Natural killer cell (primary cell): ENCODE measurements at regions not wholly inside any gene's neighbourhood (a gene's known extent, or its start where the extent isn't known, plus 50 kb on each side); places are given as distances from the start of the nearest gene placed in this dataset.

Source experiments
- ATAC-seq, 3 donors: fragments of 150-1000 bp in 2 of 3; fragments of 200-7000 bp in 1 of 3; cut with Tn5 transposase; 1 replicate in 1 of 3; 2 replicates in 2 of 3; pipeline ENCODE4 v1.10.0; 2021; ENCODE audit warnings: mild to moderate bottlenecking in 2 of 3, moderate library complexity in 2 of 3
- DNase-seq, 2 donors: peaks; one replicate each; pipeline versions ENCODE4 v3.0.0 to v3.0.0-alpha.2; 2013 to 2021; ENCODE audit warnings: mixed read lengths in 1 of 2
- H3K27ac ChIP-seq: one replicate; pipeline ENCODE4 v1.5.1; 2013; ENCODE audit warnings: mild to moderate bottlenecking, low read length
- H3K27me3 ChIP-seq: one replicate; pipeline ENCODE4 v1.6.1; 2013; ENCODE audit warnings: low read length; ENCODE audit not compliant: control insufficient read depth, insufficient read depth
- H3K36me3 ChIP-seq: one replicate; pipeline ENCODE4 v1.6.1; 2013; ENCODE audit warnings: low read length; ENCODE audit not compliant: control insufficient read depth, insufficient read depth
- H3K4me1 ChIP-seq: one replicate; pipeline ENCODE4 v1.6.1; 2013; ENCODE audit warnings: low read length; ENCODE audit not compliant: control insufficient read depth, insufficient read depth
- H3K4me3 ChIP-seq: one replicate; pipeline ENCODE4 v1.5.1; 2013; ENCODE audit warnings: low read length
- H3K9me3 ChIP-seq: one replicate; pipeline ENCODE4 v1.6.1; 2013; ENCODE audit warnings: low read length; ENCODE audit not compliant: control insufficient read depth, insufficient read depth
- H3K27ac Mint-ChIP-seq, 2 donors: one replicate each; pipeline ENCODE4 v1.8.0; 2022; ENCODE audit warnings: mild to moderate bottlenecking in 2 of 2, mixed read lengths in 2 of 2, moderate library complexity in 1 of 2
- H3K27me3 Mint-ChIP-seq, 2 donors: one replicate each; pipeline ENCODE4 v1.8.0; 2022; ENCODE audit warnings: low read depth in 2 of 2, mixed read lengths in 2 of 2
- H3K36me3 Mint-ChIP-seq: one replicate; pipeline ENCODE4 v1.8.0; 2022; ENCODE audit warnings: mixed read lengths
- H3K4me1 Mint-ChIP-seq, 2 donors: one replicate each; pipeline ENCODE4 v1.8.0; 2022; ENCODE audit warnings: mixed read lengths in 2 of 2
- H3K4me3 Mint-ChIP-seq: one replicate; pipeline ENCODE4 v1.8.0; 2022; ENCODE audit warnings: mild to moderate bottlenecking, moderate library complexity, mixed read lengths
- H3K9me3 Mint-ChIP-seq, 2 donors: one replicate each; pipeline ENCODE4 v1.8.0; 2022; ENCODE audit warnings: mixed read lengths in 2 of 2
- WGBS: methylation state at CpG from one replicate; pipeline ENCODE4 v1.1.7; 2013; ENCODE audit warnings: missing lambda C conversion rate; ENCODE audit not compliant: insufficient coverage; 5-methylcytosine and 5-hydroxymethylcytosine counted together
- intact Hi-C: fragments of 100-400 bp; cut with micrococcal nuclease; formaldehyde crosslinking; loops from one replicate; pipeline ENCODE4 v1.14.2; 2022
- TF ChIP-seq, protein P1 (sequence below): fragments of 200-600 bp; IDR thresholded peaks from one replicate; pipeline ENCODE4 v1.8.0; 2022; ENCODE audit warnings: antibody characterized with exemption

- Mint-ChIP-seq H3K4me3 (no peak overlapping the region), H3K27me3 (no peaks in the 10 kb centered on the region), H3K4me1 (no peaks in the 10 kb centered on the region), H3K27ac (no peak overlapping the region), H3K36me3 (peaks cover 6% of the 10 kb centered on the region), H3K9me3 (peaks cover 13 to 17% of the 10 kb centered on the region in 2 donors)
- no peak overlapping the region for H3K4me3 ChIP-seq
- TF ChIP-seq, protein P1, sequence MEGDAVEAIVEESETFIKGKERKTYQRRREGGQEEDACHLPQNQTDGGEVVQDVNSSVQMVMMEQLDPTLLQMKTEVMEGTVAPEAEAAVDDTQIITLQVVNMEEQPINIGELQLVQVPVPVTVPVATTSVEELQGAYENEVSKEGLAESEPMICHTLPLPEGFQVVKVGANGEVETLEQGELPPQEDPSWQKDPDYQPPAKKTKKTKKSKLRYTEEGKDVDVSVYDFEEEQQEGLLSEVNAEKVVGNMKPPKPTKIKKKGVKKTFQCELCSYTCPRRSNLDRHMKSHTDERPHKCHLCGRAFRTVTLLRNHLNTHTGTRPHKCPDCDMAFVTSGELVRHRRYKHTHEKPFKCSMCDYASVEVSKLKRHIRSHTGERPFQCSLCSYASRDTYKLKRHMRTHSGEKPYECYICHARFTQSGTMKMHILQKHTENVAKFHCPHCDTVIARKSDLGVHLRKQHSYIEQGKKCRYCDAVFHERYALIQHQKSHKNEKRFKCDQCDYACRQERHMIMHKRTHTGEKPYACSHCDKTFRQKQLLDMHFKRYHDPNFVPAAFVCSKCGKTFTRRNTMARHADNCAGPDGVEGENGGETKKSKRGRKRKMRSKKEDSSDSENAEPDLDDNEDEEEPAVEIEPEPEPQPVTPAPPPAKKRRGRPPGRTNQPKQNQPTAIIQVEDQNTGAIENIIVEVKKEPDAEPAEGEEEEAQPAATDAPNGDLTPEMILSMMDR = no peak
- no peak for DNase-seq
- ATAC-seq = no peak
- WGBS = 70% methylated on average over 2 of the region's 2 CpGs
- intact Hi-C loops = no loop called here
- no peaks in the 10 kb centered on the region for H3K9me3 ChIP-seq
- H3K27ac ChIP-seq = no peak overlapping the region
- H3K27me3 ChIP-seq = no peaks in the 10 kb centered on the region
- H3K36me3 ChIP-seq = no peaks in the 10 kb centered on the region
- no peaks in the 10 kb centered on the region for H3K4me1 ChIP-seq
Measured at GRCh38 chr2:14827226-14828023, 194.9 kb downstream of the LRATD1 start.

DNA sequence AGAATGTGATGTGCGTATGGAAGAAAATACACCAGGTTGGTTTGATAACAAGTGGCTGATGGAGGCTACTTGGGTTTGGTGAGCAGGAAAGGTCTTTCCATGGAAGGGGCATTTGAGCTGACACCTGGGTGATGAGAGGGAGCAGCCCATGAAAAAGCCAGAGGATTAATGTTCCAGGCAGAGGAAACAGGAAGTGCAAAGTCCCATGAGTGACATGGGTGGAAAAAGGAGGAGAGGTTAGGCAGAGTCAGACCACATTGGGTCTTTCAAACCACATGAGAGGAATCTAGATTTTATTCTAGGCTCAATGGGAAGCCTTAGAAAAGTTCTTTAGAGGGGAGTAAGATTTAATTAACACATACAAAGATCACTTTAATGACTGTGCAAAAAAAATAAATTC lies 195.7 kb downstream of the LRATD1 start:
- DNase-seq (no peak), ATAC-seq (no peak)
- WGBS = 55% methylated on average over 1 of the region's 1 CpG
- Histone ChIP-seq H3K9me3 (no peaks in the 10 kb centered on the region), H3K27me3 (no peaks in the 10 kb centered on the region), H3K4me1 (no peaks in the 10 kb centered on the region), H3K4me3 (no peak overlapping the region), H3K36me3 (no peaks in the 10 kb centered on the region), H3K27ac (no peak overlapping the region)
- intact Hi-C loops = no loop called here
- TF ChIP-seq, protein P1 = no peak
- Mint-ChIP-seq H3K36me3 (peaks cover 6% of the 10 kb centered on the region), H3K27me3 (no peaks in the 10 kb centered on the region), H3K9me3 (peaks cover 13 to 17% of the 10 kb centered on the region in 2 donors), H3K4me3 (no peak overlapping the region), H3K27ac (no peak overlapping the region), H3K4me1 (no peaks in the 10 kb centered on the region)

GRCh38 chr2:14828968-14829367 lies 196.5 kb downstream of the LRATD1 start:
- H3K27ac ChIP-seq = no peak overlapping the region
- no peak for DNase-seq
- H3K4me1 ChIP-seq = no peaks in the 10 kb centered on the region
- intact Hi-C loops = no loop called here
- no peaks in the 10 kb centered on the region for H3K4me1 Mint-ChIP-seq
- H3K27ac Mint-ChIP-seq = no peak overlapping the region
- no peaks in the 10 kb centered on the region for H3K27me3 Mint-ChIP-seq
- no peaks in the 10 kb centered on the region for H3K9me3 ChIP-seq
- no peaks in the 10 kb centered on the region for H3K27me3 ChIP-seq
- H3K4me3 ChIP-seq = no peak overlapping the region
- WGBS = 94% methylated on average over 2 of the region's 3 CpGs
- H3K36me3 ChIP-seq = no peaks in the 10 kb centered on the region
- peaks cover 13 to 16% of the 10 kb centered on the region in 2 donors for H3K9me3 Mint-ChIP-seq
- TF ChIP-seq, protein P1 = no peak
- peaks cover 6% of the 10 kb centered on the region for H3K36me3 Mint-ChIP-seq
- no peak for ATAC-seq
- no peak overlapping the region for H3K4me3 Mint-ChIP-seq

GRCh38 chr2:14831458-14831857 lies 198.9 kb downstream of the LRATD1 start:
- no peak overlapping the region for H3K27ac ChIP-seq
- no peaks in the 10 kb centered on the region for H3K36me3 ChIP-seq
- no peaks in the 10 kb centered on the region for H3K9me3 ChIP-seq
- H3K4me3 Mint-ChIP-seq = no peak overlapping the region
- DNase-seq (no peak), ATAC-seq (no peak)
- no peaks in the 10 kb centered on the region for H3K27me3 ChIP-seq
- H3K4me3 ChIP-seq = no peak overlapping the region
- H3K36me3 Mint-ChIP-seq = no peaks in the 10 kb centered on the region
- intact Hi-C loops = no loop called here
- TF ChIP-seq, protein P1 = no peak
- WGBS = 100% methylated on average over 1 of the region's 3 CpGs
- H3K9me3 Mint-ChIP-seq = peaks cover 8 to 19% of the 10 kb centered on the region in 2 donors
- no peak overlapping the region for H3K27ac Mint-ChIP-seq
- no peaks in the 10 kb centered on the region for H3K4me1 Mint-ChIP-seq
- H3K4me1 ChIP-seq = no peaks in the 10 kb centered on the region
- no peaks in the 10 kb centered on the region for H3K27me3 Mint-ChIP-seq
